OCI-LY7 (cell line): ENCODE measurements at regions not wholly inside any gene's neighbourhood (a gene's known extent, or its start where the extent isn't known, plus 50 kb on each side); places are given as distances from the start of the nearest gene placed in this dataset.

Source experiments
- BruUV-seq: library from RNA; stranded (reverse); fragments of 400-500 nt; replicated peaks from 2 replicates; lab custom pipeline; 2021; lab: Mats Ljungman, UMichigan
- CTCF ChIA-PET: fragments of 300-600 bp; sonication (Branson Sonifier 250); formaldehyde crosslinking; loops from one replicate; lab custom pipeline; 2022; ENCODE audit warnings: antibody characterized with exemption; ENCODE audit not compliant: unreplicated experiment; lab: Charles Lee
- POLR2A ChIA-PET: fragments of 300-600 bp; sonication (Branson Sonifier 250); formaldehyde crosslinking; loops from one replicate; lab custom pipeline; 2022; ENCODE audit warnings: antibody characterized with exemption; lab: Charles Lee
- DNase-seq: peaks from one replicate; pipeline ENCODE4 v3.0.0-alpha.2; 2015; ENCODE audit warnings: low spot score
- H2AFZ ChIP-seq: fragments of 200-600 bp; sonication (generic), shearing (Covaris generic); 2 replicates; pipeline ENCODE4 v1.6.1; 2014; ENCODE audit warnings: mild to moderate bottlenecking, antibody characterized with exemption, low read length, moderate library complexity
- H3K27ac ChIP-seq: fragments of 200-600 bp; sonication (generic); 2 replicates; pipeline ENCODE4 v1.5.1; 2014; ENCODE audit warnings: mixed run types, low read depth, mild to moderate bottlenecking, moderate library complexity, low read length, inconsistent platforms; ENCODE audit not compliant: poor library complexity, severe bottlenecking
- H3K36me3 ChIP-seq: fragments of 200-600 bp; sonication (generic); 2 replicates; pipeline ENCODE4 v1.6.1; 2014; ENCODE audit warnings: mild to moderate bottlenecking, antibody characterized with exemption, low read length, moderate library complexity, mixed read lengths; ENCODE audit not compliant: insufficient read depth
- H3K4me1 ChIP-seq: fragments of 200-600 bp; sonication (generic); 2 replicates; pipeline ENCODE4 v1.5.1; 2014; ENCODE audit warnings: mild to moderate bottlenecking, low read length; ENCODE audit not compliant: insufficient read depth, poor library complexity, severe bottlenecking
- H3K4me2 ChIP-seq: fragments of 200-600 bp; sonication (generic); 2 replicates; pipeline ENCODE4 v1.6.1; 2014; ENCODE audit warnings: mild to moderate bottlenecking, low read length
- H3K4me3 ChIP-seq: fragments of 200-600 bp; sonication (generic); 2 replicates; pipeline ENCODE4 v1.5.1; 2014; ENCODE audit warnings: mild to moderate bottlenecking, low read depth, low read length; ENCODE audit not compliant: poor library complexity, severe bottlenecking
- H3K79me2 ChIP-seq: fragments of 200-600 bp; sonication (generic); 2 replicates; pipeline ENCODE4 v1.6.1; 2016; ENCODE audit warnings: low read depth, mild to moderate bottlenecking, low read length, moderate library complexity, mixed read lengths; ENCODE audit not compliant: insufficient read depth
- H3K9me2 ChIP-seq: fragments of 200-600 bp; sonication (generic); 2 replicates; pipeline ENCODE4 v1.6.1; 2016; ENCODE audit warnings: mild to moderate bottlenecking, low read length, mixed read lengths; ENCODE audit not compliant: insufficient read depth
- H3K9me3 ChIP-seq: fragments of 200-600 bp; sonication (generic); 2 replicates; pipeline ENCODE4 v1.6.1; 2014; ENCODE audit warnings: mild to moderate bottlenecking, mixed run types, low read length, mixed read lengths
- H4K20me1 ChIP-seq: fragments of 200-600 bp; sonication (generic); 2 replicates; pipeline ENCODE4 v1.6.1; 2014; ENCODE audit warnings: mild to moderate bottlenecking, antibody characterized with exemption, low read length, moderate library complexity, mixed read lengths; ENCODE audit not compliant: insufficient read depth
- EZH2phosphoT487 ChIP-seq: fragments of 200-600 bp; sonication (generic); IDR thresholded peaks from 2 replicates; pipeline ENCODE4 v1.6.1; 2018; ENCODE audit warnings: low read depth, borderline replicate concordance, mild to moderate bottlenecking, mixed run types, antibody characterized with exemption, low read length, moderate library complexity, mixed read lengths
- intact Hi-C: fragments of 100-400 bp; cut with micrococcal nuclease; formaldehyde crosslinking; loops from one replicate; pipeline ENCODE4 v1.10.0; 2022; ENCODE audit not compliant: unreplicated experiment
- TF ChIP-seq, protein P1 (sequence below): fragments of 200-600 bp; sonication (generic); conservative IDR thresholded peaks from 2 replicates; pipeline ENCODE4 v1.5.1; 2014; ENCODE audit warnings: mild to moderate bottlenecking, antibody characterized with exemption, low read length, moderate library complexity, mixed read lengths

- no peaks in the 10 kb centered on the region for H3K36me3 ChIP-seq
- TF ChIP-seq, protein P1, sequence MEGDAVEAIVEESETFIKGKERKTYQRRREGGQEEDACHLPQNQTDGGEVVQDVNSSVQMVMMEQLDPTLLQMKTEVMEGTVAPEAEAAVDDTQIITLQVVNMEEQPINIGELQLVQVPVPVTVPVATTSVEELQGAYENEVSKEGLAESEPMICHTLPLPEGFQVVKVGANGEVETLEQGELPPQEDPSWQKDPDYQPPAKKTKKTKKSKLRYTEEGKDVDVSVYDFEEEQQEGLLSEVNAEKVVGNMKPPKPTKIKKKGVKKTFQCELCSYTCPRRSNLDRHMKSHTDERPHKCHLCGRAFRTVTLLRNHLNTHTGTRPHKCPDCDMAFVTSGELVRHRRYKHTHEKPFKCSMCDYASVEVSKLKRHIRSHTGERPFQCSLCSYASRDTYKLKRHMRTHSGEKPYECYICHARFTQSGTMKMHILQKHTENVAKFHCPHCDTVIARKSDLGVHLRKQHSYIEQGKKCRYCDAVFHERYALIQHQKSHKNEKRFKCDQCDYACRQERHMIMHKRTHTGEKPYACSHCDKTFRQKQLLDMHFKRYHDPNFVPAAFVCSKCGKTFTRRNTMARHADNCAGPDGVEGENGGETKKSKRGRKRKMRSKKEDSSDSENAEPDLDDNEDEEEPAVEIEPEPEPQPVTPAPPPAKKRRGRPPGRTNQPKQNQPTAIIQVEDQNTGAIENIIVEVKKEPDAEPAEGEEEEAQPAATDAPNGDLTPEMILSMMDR, result no peak
- TF ChIP-seq EZH2phosphoT487, result no peak
- no peaks in the 10 kb centered on the region for H3K79me2 ChIP-seq
- intact Hi-C loops, result no loop called here
- BruUV-seq, result no TSS peak
- H2AFZ ChIP-seq, result no peak overlapping the region
- H3K4me3 ChIP-seq, result no peak overlapping the region
- no peaks in the 10 kb centered on the region for H3K9me3 ChIP-seq
- DNase-seq, result no peak
- no peaks in the 10 kb centered on the region for H3K9me2 ChIP-seq
- H3K4me1 ChIP-seq, result no peaks in the 10 kb centered on the region
- no peaks in the 10 kb centered on the region for H4K20me1 ChIP-seq
- CTCF ChIA-PET, result no interaction called here
- no peak overlapping the region for H3K27ac ChIP-seq
- POLR2A ChIA-PET, result no interaction called here
- H3K4me2 ChIP-seq, result no peak overlapping the region
Observed at GRCh38 chr1:96991261-96991660, 269.7 kb downstream of the PTBP2 start.

DNA sequence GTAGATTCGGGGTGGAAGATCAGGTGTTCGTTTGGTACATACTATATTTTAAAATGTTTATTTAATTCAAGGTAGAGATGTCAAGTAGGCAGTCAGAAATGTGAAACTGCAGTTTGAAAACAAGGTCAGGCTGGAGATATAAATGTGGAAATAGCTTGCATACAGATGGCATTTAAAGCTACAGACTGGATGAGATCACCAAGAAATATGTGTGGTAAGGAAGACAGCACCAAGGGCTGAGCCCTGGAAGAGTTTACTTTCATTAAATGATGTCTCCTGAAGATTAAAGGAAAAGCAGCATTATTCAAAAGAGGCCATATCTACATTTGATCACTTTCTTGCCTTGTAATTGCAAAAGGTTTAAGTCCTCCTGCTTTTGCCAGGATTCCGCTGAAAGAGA is 271.3 kb downstream of the PTBP2 start:
- CTCF ChIA-PET, result no interaction called here
- Histone ChIP-seq H3K4me1 (no peaks in the 10 kb centered on the region), H3K9me2 (no peaks in the 10 kb centered on the region), H4K20me1 (no peaks in the 10 kb centered on the region), H3K4me3 (no peak overlapping the region), H3K9me3 (no peaks in the 10 kb centered on the region), H3K36me3 (no peaks in the 10 kb centered on the region), H3K79me2 (no peaks in the 10 kb centered on the region), H2AFZ (no peak overlapping the region), H3K27ac (no peak overlapping the region), H3K4me2 (no peak overlapping the region)
- no TSS peak for BruUV-seq
- intact Hi-C loops, result no loop called here
- DNase-seq, result no peak
- POLR2A ChIA-PET, result no interaction called here
- no peak for TF ChIP-seq EZH2phosphoT487
- TF ChIP-seq, protein P1, result no peak

- no TSS peak for BruUV-seq
- Histone ChIP-seq H3K27ac (no peak overlapping the region), H3K9me2 (no peaks in the 10 kb centered on the region), H2AFZ (no peak overlapping the region), H4K20me1 (no peaks in the 10 kb centered on the region), H3K4me3 (no peak overlapping the region), H3K4me1 (no peaks in the 10 kb centered on the region), H3K36me3 (no peaks in the 10 kb centered on the region), H3K79me2 (no peaks in the 10 kb centered on the region), H3K9me3 (no peaks in the 10 kb centered on the region), H3K4me2 (no peak overlapping the region)
- no peak for DNase-seq
- TF ChIP-seq, protein P1, result no peak
- ChIA-PET POLR2A (interaction anchor here (0.7 kb wide), 1 partner anchor 10 kb away, joined by 5 read pairs; no protein-coding TSS in a partner anchor), CTCF (no interaction called here)
- intact Hi-C loops, result no loop called here
Observed at GRCh38 chr1:96995351-96995750, 273.8 kb downstream of the PTBP2 start.
